Fibroblast of lung (primary cell): ENCODE measurements at regions not wholly inside any gene's neighbourhood (a gene's known extent, or its start where the extent isn't known, plus 50 kb on each side); places are given as distances from the start of the nearest gene placed in this dataset.

Source experiments
- CTCF ChIP-seq, 2 donors: IDR thresholded peaks in 1 of 2; conservative IDR thresholded peaks in 1 of 2; 1 replicate in 1 of 2; 2 replicates in 1 of 2; pipeline ENCODE4 v1.5.1; 2011 to 2012; ENCODE audit warnings: low read length in 2 of 2, control low read depth in 1 of 2, inconsistent platforms in 1 of 2, low read depth in 1 of 2, mild to moderate bottlenecking in 1 of 2
- EZH2 ChIP-seq: IDR thresholded peaks from 2 replicates; pipeline ENCODE4 v1.5.1; 2012; ENCODE audit warnings: low read length, control low read depth, mild to moderate bottlenecking; ENCODE audit errors: missing control alignments

GRCh38 chr1:143720087-143721023 is 251.4 kb downstream of the FAM72C start:
- TF ChIP-seq CTCF (conservative IDR thresholded peaks at IDR 0.05 in 1 of 2, IDR thresholded peaks at IDR 0.05 in 1 of 2; ENCODE audit: low read depth in 1 of 2, low read length in 2 of 2): no peak
- TF ChIP-seq EZH2: no peak
